SK-N-SH (cell line): ENCODE measurements at regions not wholly inside any gene's neighbourhood (a gene's known extent, or its start where the extent isn't known, plus 50 kb on each side); places are given as distances from the start of the nearest gene placed in this dataset.

Source experiments
- CTCF ChIA-PET: fragments of 300-600, 350-600 bp; formaldehyde crosslinking; extraction: SDS; loops from one replicate; lab custom pipeline; 2021; lab: Yijun Ruan, JAX
- POLR2A ChIA-PET: fragments of 350-600 bp; sonication (Branson Sonifier 250); formaldehyde crosslinking; extraction: SDS; loops from one replicate; lab custom pipeline; 2020; ENCODE audit warnings: antibody characterized with exemption, inconsistent platforms; lab: Yijun Ruan, JAX
- DNase-seq: peaks from one replicate; pipeline ENCODE4 v3.0.0; 2012
- H2AFZ ChIP-seq: fragments of 200-600 bp; sonication (generic); 2 replicates; pipeline ENCODE4 v1.8.1; 2016; ENCODE audit warnings: antibody characterized with exemption, mild to moderate bottlenecking, low read depth
- H3F3A ChIP-seq: fragments of 200-600 bp; sonication (generic); replicated peaks from 2 replicates; pipeline ENCODE3; 2016; ENCODE audit warnings: antibody characterized with exemption, mild to moderate bottlenecking; ENCODE audit not compliant: insufficient read depth
- H3K27ac ChIP-seq, 2 experiments: fragments of 200-500 bp in 1 of 2; fragments of 200-600 bp in 1 of 2; sonication (Bioruptor generic) in 1 of 2; sonication (generic), shearing (Covaris generic) in 1 of 2; 2 replicates each; pipeline versions ENCODE4 v1.5.1 to v1.6.1; 2014 to 2016; ENCODE audit warnings: low read depth in 2 of 2, inconsistent platforms in 1 of 2, low read length in 1 of 2, mild to moderate bottlenecking in 1 of 2, mixed read lengths in 1 of 2
- H3K27me3 ChIP-seq: fragments of 200-600 bp; sonication (generic), shearing (Covaris generic); 2 replicates; pipeline ENCODE4 v1.6.1; 2016; ENCODE audit warnings: mixed run types; ENCODE audit not compliant: insufficient read depth
- H3K36me3 ChIP-seq, 2 experiments: fragments of 200-500 bp in 1 of 2; fragments of 200-600 bp in 1 of 2; sonication (Bioruptor generic) in 1 of 2; sonication (generic) in 1 of 2; replicated peaks in 1 of 2; 2 replicates each; pipeline versions ENCODE3 to v1.5.1; 2014 to 2016; ENCODE audit warnings: low read length in 1 of 2, mild to moderate bottlenecking in 1 of 2; ENCODE audit not compliant: insufficient read depth in 2 of 2, control insufficient read depth in 1 of 2
- H3K4me1 ChIP-seq, 2 experiments: fragments of 200-500 bp in 1 of 2; fragments of 200-600 bp in 1 of 2; sonication (Bioruptor generic) in 1 of 2; sonication (generic), shearing (Covaris generic) in 1 of 2; 2 replicates each; pipeline versions ENCODE4 v1.5.1 to v1.6.1; 2014 to 2016; ENCODE audit warnings: low read depth in 1 of 2, low read length in 1 of 2, mixed run types in 1 of 2; ENCODE audit not compliant: insufficient read depth in 2 of 2, control insufficient read depth in 1 of 2
- H3K4me2 ChIP-seq: fragments of 200-600 bp; sonication (generic), shearing (Covaris generic); 2 replicates; pipeline ENCODE4 v1.6.1; 2017; ENCODE audit warnings: mixed run types
- H3K4me3 ChIP-seq, 2 experiments: fragments of 200-500 bp in 1 of 2; fragments of 200-600 bp in 1 of 2; sonication (Bioruptor generic) in 1 of 2; sonication (generic), shearing (Covaris generic) in 1 of 2; 2 replicates each; pipeline versions ENCODE4 v1.5.1 to v1.8.1; 2014 to 2016; ENCODE audit warnings: low read depth in 2 of 2, inconsistent platforms in 1 of 2, low read length in 1 of 2, mild to moderate bottlenecking in 1 of 2, mixed read lengths in 1 of 2, moderate library complexity in 1 of 2
- H3K79me2 ChIP-seq: fragments of 200-600 bp; sonication (generic); 2 replicates; pipeline ENCODE4 v1.8.1; 2017; ENCODE audit warnings: mild to moderate bottlenecking; ENCODE audit not compliant: insufficient read depth
- H3K9ac ChIP-seq: fragments of 200-600 bp; sonication (generic); 2 replicates; pipeline ENCODE4 v1.6.1; 2017; ENCODE audit warnings: mixed run types
- H3K9me2 ChIP-seq: fragments of 200-600 bp; sonication (generic); 2 replicates; pipeline ENCODE4 v1.6.1; 2017; ENCODE audit warnings: mixed run types
- H3K9me3 ChIP-seq: fragments of 200-600 bp; sonication (generic); 2 replicates; pipeline ENCODE4 v1.6.1; 2017; ENCODE audit warnings: mixed run types, mild to moderate bottlenecking, moderate library complexity
- H4K20me1 ChIP-seq: fragments of 200-600 bp; sonication (generic); 2 replicates; pipeline ENCODE4 v1.6.1; 2017; ENCODE audit warnings: mild to moderate bottlenecking, mixed run types; ENCODE audit not compliant: insufficient read depth
- EP300 ChIP-seq, 2 experiments: IDR thresholded peaks; 2 replicates each; pipeline versions ENCODE4 v1.4.0 to v1.6.1; 2012; ENCODE audit warnings: borderline replicate concordance in 1 of 2, low read depth in 1 of 2, low read length in 1 of 2
- EZH2phosphoT487 ChIP-seq: fragments of 200-600 bp; sonication (generic); IDR thresholded peaks from 2 replicates; pipeline ENCODE4 v1.6.1; 2017; ENCODE audit warnings: low read depth, mixed run types, mild to moderate bottlenecking, antibody characterized with exemption, moderate library complexity, borderline replicate concordance
- FOXJ3 ChIP-seq: sonication (generic); formaldehyde crosslinking; IDR thresholded peaks from 2 replicates; pipeline ENCODE4 v1.5.1; 2020; ENCODE audit warnings: mild to moderate bottlenecking, missing genetic modification reagents
- GABPA ChIP-seq: IDR thresholded peaks from 2 replicates; pipeline ENCODE4 v1.4.0; 2012; ENCODE audit warnings: low read depth, mild to moderate bottlenecking
- MXI1 ChIP-seq: IDR thresholded peaks from 2 replicates; pipeline ENCODE4 v1.6.1; 2012; ENCODE audit warnings: mild to moderate bottlenecking, low read depth, low read length, improper control_type of control experiment
- RXRA ChIP-seq: IDR thresholded peaks from 2 replicates; pipeline ENCODE4 v1.4.0; 2012; ENCODE audit warnings: low read depth, mild to moderate bottlenecking, borderline replicate concordance
- SMC3 ChIP-seq: IDR thresholded peaks from 2 replicates; pipeline ENCODE4 v1.6.1; 2012; ENCODE audit warnings: low read depth, low read length, improper control_type of control experiment
- WGBS: methylation state at CpG from one replicate; pipeline ENCODE4 v1.1.6; 2017; ENCODE audit warnings: low lambda C conversion rate; 5-methylcytosine and 5-hydroxymethylcytosine counted together
- TF ChIP-seq, protein P1 (sequence below): IDR thresholded peaks from 2 replicates; pipeline ENCODE4 v1.4.0; 2012; ENCODE audit warnings: low read depth, borderline replicate concordance
- TF ChIP-seq, protein P2 (sequence below): fragments of 150-350 bp; IDR thresholded peaks from 2 replicates; pipeline ENCODE4 v1.6.1; 2017; ENCODE audit warnings: antibody characterized with exemption, low read length, low read depth, borderline replicate concordance
- TF ChIP-seq, protein P3 (sequence below): fragments of 200-600 bp; sonication (generic); IDR thresholded peaks from 2 replicates; pipeline ENCODE4 v1.6.1; 2017; ENCODE audit warnings: antibody characterized with exemption, mild to moderate bottlenecking, moderate library complexity

- TF ChIP-seq, protein P1, sequence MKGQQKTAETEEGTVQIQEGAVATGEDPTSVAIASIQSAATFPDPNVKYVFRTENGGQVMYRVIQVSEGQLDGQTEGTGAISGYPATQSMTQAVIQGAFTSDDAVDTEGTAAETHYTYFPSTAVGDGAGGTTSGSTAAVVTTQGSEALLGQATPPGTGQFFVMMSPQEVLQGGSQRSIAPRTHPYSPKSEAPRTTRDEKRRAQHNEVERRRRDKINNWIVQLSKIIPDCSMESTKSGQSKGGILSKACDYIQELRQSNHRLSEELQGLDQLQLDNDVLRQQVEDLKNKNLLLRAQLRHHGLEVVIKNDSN = no peak
- TF ChIP-seq EZH2phosphoT487 (no peak), EP300 (IDR thresholded peaks at IDR 0.05; ENCODE audit: borderline replicate concordance in 1 of 2, low read depth in 1 of 2, low read length in 1 of 2) (no peak)
Measured at GRCh38 chr20:43831481-43832065, 83.1 kb upstream of the TOX2 start (continued).

GRCh38 chr20:43830883-43831282 lies 83.8 kb upstream of the TOX2 start:
- Histone ChIP-seq H3K36me3 (no peaks in the 10 kb centered on the region), H3K9me3 (no peaks in the 10 kb centered on the region), H3K27me3 (no peaks in the 10 kb centered on the region; the same call in 1 of the 2 replicates), H3K9me2 (no peaks in the 10 kb centered on the region), H3K4me3 (no peak overlapping the region), H3F3A (no peaks in the 10 kb centered on the region), H3K27ac (no peak overlapping the region), H3K79me2 (no peaks in the 10 kb centered on the region), H3K4me2 (no peak overlapping the region), H3K4me1 (no peaks in the 10 kb centered on the region; a peak in 1 of 4 replicates), H4K20me1 (no peaks in the 10 kb centered on the region), H2AFZ (no peak overlapping the region), H3K9ac (no peak overlapping the region)
- WGBS = 41% methylated on average over 5 of the region's 5 CpGs
- ChIA-PET POLR2A (no interaction called here), CTCF (interaction anchor here (2.5 to 2.6 kb wide), 2 partner anchors 10 to 81 kb away, joined by 8 to 13 read pairs; no protein-coding TSS in a partner anchor)
- TF ChIP-seq SMC3 = no peak
- no peak for TF ChIP-seq FOXJ3 (CRISPR knock-in tag)
- no peak for TF ChIP-seq GABPA
- no peak for TF ChIP-seq MXI1
- DNase-seq = no peak

GRCh38 chr20:43829951-43830690 lies 84.5 kb upstream of the TOX2 start:
- H4K20me1 ChIP-seq = no peaks in the 10 kb centered on the region
- no peaks in the 10 kb centered on the region for H3F3A ChIP-seq
- 46% methylated on average over 4 of the region's 6 CpGs for WGBS
- no peaks in the 10 kb centered on the region for H3K79me2 ChIP-seq
- TF ChIP-seq, protein P2, sequence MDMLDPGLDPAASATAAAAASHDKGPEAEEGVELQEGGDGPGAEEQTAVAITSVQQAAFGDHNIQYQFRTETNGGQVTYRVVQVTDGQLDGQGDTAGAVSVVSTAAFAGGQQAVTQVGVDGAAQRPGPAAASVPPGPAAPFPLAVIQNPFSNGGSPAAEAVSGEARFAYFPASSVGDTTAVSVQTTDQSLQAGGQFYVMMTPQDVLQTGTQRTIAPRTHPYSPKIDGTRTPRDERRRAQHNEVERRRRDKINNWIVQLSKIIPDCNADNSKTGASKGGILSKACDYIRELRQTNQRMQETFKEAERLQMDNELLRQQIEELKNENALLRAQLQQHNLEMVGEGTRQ = no peak
- TF ChIP-seq RXRA = no peak
- TF ChIP-seq, protein P3, sequence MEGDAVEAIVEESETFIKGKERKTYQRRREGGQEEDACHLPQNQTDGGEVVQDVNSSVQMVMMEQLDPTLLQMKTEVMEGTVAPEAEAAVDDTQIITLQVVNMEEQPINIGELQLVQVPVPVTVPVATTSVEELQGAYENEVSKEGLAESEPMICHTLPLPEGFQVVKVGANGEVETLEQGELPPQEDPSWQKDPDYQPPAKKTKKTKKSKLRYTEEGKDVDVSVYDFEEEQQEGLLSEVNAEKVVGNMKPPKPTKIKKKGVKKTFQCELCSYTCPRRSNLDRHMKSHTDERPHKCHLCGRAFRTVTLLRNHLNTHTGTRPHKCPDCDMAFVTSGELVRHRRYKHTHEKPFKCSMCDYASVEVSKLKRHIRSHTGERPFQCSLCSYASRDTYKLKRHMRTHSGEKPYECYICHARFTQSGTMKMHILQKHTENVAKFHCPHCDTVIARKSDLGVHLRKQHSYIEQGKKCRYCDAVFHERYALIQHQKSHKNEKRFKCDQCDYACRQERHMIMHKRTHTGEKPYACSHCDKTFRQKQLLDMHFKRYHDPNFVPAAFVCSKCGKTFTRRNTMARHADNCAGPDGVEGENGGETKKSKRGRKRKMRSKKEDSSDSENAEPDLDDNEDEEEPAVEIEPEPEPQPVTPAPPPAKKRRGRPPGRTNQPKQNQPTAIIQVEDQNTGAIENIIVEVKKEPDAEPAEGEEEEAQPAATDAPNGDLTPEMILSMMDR = no peak
- H3K36me3 ChIP-seq = no peaks in the 10 kb centered on the region
- no peak overlapping the region for H3K4me3 ChIP-seq
- no peak overlapping the region for H2AFZ ChIP-seq
- H3K9me2 ChIP-seq = no peaks in the 10 kb centered on the region
- peaks cover 0 to 2% of the 10 kb centered on the region in 2 experiments; a peak in 1 of 4 replicates for H3K4me1 ChIP-seq
- POLR2A ChIA-PET = no interaction called here
- H3K4me2 ChIP-seq = no peak overlapping the region
- CTCF ChIA-PET = interaction anchor here (2.5 to 2.6 kb wide), 2 partner anchors 11 to 80 kb away, joined by 8 to 13 read pairs; no protein-coding TSS in a partner anchor
- H3K27ac ChIP-seq = no peak overlapping the region
- H3K27me3 ChIP-seq = no peaks in the 10 kb centered on the region; the same call in 1 of the 2 replicates
- no peaks in the 10 kb centered on the region for H3K9me3 ChIP-seq
- no peak overlapping the region for H3K9ac ChIP-seq
- no peak for DNase-seq
